ENCODE measurements at regions not wholly inside any gene's neighbourhood (a gene's known extent, or its start where the extent isn't known, plus 50 kb on each side); places are given as distances from the start of the nearest gene placed in this dataset.
"Not testable (repeated sequence)": the region's sequence is repeated elsewhere in the genome, so short reads cannot be mapped to it uniquely, and the experiment has no call there.

DNA sequence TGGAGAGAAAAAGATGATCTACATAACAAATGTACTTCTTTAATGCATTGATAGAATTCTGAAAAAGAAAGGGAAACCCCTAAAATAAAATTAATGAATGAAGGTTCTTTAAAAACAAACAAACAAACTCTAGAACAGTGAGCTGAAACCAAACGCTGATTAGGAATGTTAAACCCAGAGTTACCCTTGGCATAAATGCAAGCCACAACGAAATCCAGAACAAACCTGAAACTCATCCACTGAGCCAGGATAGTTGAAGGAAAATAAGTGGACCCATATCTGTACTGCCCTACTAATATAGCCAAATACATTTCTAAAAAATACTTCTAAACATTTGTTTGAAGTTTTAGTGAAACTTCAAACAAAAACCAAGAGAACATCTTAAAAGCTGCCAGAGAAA is 505.3 kb downstream of the TTLL7 start:
- 42% methylated on average over 2 of the region's 2 CpGs; no CpG with 5 or more reads in 1 of the 2 donors for WGBS, 2 donors (ENCODE audit: low coverage in 1 of 2)
- Histone ChIP-seq H3K4me1 (no peaks in the 10 kb centered on the region), H3K27ac (no peak overlapping the region), H3K27me3 (no peaks in the 10 kb centered on the region), H3K9me3 (no peaks in the 10 kb centered on the region), H3K4me3 (no peak overlapping the region), H3K36me3 (no peaks in the 10 kb centered on the region)
- ATAC-seq = no peak
- no peak for TF ChIP-seq POLR2A (IDR thresholded peaks at IDR 0.05)
- no peak for TF ChIP-seq EP300 (IDR thresholded peaks at IDR 0.05)
- TF ChIP-seq POLR2AphosphoS5 (IDR thresholded peaks at IDR 0.05) = no peak

DNA sequence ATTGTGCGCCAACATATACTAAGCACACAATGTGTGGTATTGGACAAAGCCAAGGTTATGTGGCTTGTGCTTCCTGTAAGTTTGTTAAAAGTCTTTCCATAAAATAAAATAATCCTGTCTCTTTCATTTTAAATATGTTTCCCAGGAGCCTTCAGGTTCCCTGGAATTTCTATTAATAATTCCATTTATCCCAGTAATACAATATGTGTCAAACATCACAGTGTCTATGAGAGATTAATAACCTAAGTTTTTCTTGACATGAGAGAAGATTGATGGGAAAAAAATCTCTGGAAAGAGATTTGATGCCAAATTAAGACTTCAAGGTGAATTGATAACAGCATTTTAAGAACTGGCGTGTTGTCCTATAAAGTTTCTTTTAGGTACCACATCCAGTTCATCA is 507.0 kb downstream of the TTLL7 start:
- no peaks in the 10 kb centered on the region for H3K4me1 ChIP-seq
- H3K36me3 ChIP-seq = no peaks in the 10 kb centered on the region
- ATAC-seq = no peak
- no peak overlapping the region for H3K4me3 ChIP-seq
- no peak overlapping the region for H3K27ac ChIP-seq
- WGBS, 2 donors (ENCODE audit: low coverage in 1 of 2) = 90 to 97% methylated on average over 2 of the region's 2 CpGs
- no peaks in the 10 kb centered on the region for H3K9me3 ChIP-seq
- TF ChIP-seq, protein P1, sequence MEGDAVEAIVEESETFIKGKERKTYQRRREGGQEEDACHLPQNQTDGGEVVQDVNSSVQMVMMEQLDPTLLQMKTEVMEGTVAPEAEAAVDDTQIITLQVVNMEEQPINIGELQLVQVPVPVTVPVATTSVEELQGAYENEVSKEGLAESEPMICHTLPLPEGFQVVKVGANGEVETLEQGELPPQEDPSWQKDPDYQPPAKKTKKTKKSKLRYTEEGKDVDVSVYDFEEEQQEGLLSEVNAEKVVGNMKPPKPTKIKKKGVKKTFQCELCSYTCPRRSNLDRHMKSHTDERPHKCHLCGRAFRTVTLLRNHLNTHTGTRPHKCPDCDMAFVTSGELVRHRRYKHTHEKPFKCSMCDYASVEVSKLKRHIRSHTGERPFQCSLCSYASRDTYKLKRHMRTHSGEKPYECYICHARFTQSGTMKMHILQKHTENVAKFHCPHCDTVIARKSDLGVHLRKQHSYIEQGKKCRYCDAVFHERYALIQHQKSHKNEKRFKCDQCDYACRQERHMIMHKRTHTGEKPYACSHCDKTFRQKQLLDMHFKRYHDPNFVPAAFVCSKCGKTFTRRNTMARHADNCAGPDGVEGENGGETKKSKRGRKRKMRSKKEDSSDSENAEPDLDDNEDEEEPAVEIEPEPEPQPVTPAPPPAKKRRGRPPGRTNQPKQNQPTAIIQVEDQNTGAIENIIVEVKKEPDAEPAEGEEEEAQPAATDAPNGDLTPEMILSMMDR (IDR thresholded peaks at IDR 0.05) = no peak
- TF ChIP-seq POLR2AphosphoS5 (IDR thresholded peaks at IDR 0.05) (no peak), EP300 (IDR thresholded peaks at IDR 0.05) (no peak), POLR2A (IDR thresholded peaks at IDR 0.05) (no peak)
- no peaks in the 10 kb centered on the region for H3K27me3 ChIP-seq

DNA sequence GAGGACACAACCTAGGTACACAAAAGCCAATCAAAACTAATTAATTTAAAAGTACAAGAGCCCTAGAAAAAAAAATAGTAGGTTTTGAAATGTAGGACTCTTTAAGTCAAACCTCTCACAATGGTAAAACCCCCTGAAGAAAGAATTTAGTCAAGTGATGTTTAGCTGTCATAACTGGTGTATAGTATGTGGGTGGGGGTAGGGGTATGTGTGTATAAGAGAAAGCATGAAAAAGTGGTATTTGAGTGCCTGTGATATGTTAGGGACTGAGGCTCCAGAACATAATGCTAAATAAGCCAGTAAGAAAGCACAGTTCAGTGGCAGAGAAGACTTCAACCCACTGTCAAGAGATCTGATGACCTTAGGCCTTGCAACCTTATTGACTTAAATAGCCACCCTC is 507.9 kb downstream of the TTLL7 start:
- no peaks in the 10 kb centered on the region for H3K9me3 ChIP-seq
- no peaks in the 10 kb centered on the region for H3K27me3 ChIP-seq
- H3K4me3 ChIP-seq = no peak overlapping the region
- no peak for TF ChIP-seq POLR2A (IDR thresholded peaks at IDR 0.05)
- TF ChIP-seq, protein P1 (IDR thresholded peaks at IDR 0.05) = no peak
- TF ChIP-seq EP300 (IDR thresholded peaks at IDR 0.05) = no peak
- TF ChIP-seq POLR2AphosphoS5 (IDR thresholded peaks at IDR 0.05) = no peak
- no peaks in the 10 kb centered on the region for H3K36me3 ChIP-seq
- H3K27ac ChIP-seq = no peak overlapping the region
- H3K4me1 ChIP-seq = no peaks in the 10 kb centered on the region
- no peak for ATAC-seq

DNA sequence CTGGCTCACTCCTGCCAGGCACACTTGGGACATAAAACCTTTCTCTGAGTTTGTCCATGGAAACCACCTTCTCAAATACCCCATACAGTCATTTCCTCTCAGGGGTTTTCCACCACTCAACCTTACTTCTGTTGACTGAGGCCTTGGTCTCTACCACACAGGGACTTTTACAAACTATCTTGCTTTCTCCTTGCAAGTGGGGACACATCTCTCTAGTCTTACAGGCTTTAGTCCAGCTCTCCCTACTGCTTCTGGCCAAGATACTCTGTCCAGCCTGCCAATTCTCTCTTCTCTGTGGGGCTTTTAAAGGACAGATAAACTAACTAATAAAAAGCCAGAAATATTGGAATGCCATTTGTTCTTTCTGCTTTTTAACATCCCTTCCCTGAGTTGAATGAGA is 510.8 kb downstream of the TTLL7 start:
- H3K36me3 ChIP-seq, H3K27ac ChIP-seq, ATAC-seq, H3K27me3 ChIP-seq, H3K9me3 ChIP-seq, H3K4me3 ChIP-seq, H3K4me1 ChIP-seq: not testable (repeated sequence)

DNA sequence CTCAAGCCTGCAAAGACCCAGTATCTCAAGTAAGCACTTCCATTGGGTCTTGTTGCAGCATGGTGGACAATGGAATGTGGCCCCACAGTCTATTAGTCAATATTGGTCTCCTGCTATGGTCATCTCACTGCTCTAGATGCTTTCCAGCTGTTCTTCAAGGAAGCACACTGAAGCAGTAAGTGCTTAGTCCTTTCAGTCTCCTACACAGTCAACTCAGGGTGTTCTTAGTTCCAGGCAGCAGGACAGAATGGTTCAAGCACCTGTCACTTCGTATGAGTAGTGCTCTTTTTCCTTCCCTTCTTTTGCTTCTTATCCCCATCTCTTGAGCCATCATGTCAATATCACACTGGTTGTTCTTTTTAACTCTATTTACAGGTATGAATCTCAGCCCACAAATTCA is 511.5 kb downstream of the TTLL7 start:
- H3K36me3 ChIP-seq, H3K27ac ChIP-seq, ATAC-seq, H3K4me1 ChIP-seq, H3K9me3 ChIP-seq, H3K4me3 ChIP-seq, H3K27me3 ChIP-seq: not testable (repeated sequence)
- 86 to 89% methylated on average over 1 of the region's 1 CpG for WGBS, 2 donors (ENCODE audit: low coverage in 1 of 2)

DNA sequence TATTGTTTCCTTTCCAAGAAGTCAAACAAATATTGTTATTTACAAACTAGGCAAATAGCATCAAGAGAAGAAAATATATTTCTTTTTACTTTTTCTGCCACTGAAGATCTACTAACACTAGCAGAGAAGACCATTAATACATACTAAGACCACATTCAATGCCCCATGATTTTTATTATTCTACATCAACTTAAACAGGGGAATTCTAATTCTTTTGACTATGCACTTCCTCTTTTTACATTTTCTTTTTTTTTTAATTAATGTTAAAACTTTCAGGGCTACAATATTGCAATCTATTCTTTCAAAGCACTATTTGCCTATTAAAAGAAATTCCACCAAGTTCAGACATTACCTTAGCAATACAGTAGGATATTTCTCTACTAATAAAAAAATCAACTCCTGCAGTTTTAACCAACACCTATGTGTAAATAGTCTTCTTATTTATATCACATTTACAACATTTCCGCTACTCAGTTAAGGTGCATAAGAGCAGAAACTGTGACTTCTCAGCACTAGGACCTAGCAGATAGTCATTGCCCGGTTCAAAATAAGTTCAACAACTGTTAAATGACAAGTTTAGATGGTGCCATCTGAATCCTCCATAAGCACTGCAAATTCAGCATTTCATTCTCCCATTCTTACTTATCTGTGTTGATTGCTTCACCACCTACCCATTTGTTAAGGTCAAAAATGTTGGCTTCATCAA is 513.5 kb downstream of the TTLL7 start:
- 100% methylated on average over 1 to 2 of the region's 2 CpGs for WGBS, 2 donors (ENCODE audit: low coverage in 1 of 2)

DNA sequence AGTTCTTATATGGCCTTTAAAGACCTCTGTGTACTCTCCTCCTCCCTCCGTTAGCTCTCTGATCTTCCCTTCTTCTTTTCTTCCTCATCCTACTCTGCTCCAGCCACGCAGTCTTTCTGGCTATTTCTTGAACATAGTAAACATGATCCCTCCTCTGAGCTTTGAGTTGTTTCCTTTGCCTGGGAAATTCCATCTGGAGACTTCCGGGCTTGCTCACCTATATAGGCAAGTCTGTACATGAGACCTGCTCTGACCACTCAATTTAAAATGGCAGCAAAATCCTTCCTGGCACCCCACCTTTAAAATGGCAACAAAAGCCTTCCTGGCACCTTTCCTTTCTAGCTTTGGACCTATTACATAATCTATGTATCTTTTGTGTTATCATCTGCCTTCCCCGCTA is 517.6 kb downstream of the TTLL7 start:
- H3K4me1 ChIP-seq, H3K36me3 ChIP-seq, ATAC-seq, H3K9me3 ChIP-seq, H3K27ac ChIP-seq, H3K4me3 ChIP-seq, H3K27me3 ChIP-seq: not testable (repeated sequence)
- 78 to 100% methylated on average over 1 to 2 of the region's 4 CpGs for WGBS, 2 donors (ENCODE audit: low coverage in 1 of 2)

More for the DNA sequence above, 513.5 kb downstream of the TTLL7 start:
- H3K4me1 ChIP-seq, H3K36me3 ChIP-seq, H3K4me3 ChIP-seq, ATAC-seq, H3K9me3 ChIP-seq, H3K27me3 ChIP-seq, H3K27ac ChIP-seq: not testable (repeated sequence)

DNA sequence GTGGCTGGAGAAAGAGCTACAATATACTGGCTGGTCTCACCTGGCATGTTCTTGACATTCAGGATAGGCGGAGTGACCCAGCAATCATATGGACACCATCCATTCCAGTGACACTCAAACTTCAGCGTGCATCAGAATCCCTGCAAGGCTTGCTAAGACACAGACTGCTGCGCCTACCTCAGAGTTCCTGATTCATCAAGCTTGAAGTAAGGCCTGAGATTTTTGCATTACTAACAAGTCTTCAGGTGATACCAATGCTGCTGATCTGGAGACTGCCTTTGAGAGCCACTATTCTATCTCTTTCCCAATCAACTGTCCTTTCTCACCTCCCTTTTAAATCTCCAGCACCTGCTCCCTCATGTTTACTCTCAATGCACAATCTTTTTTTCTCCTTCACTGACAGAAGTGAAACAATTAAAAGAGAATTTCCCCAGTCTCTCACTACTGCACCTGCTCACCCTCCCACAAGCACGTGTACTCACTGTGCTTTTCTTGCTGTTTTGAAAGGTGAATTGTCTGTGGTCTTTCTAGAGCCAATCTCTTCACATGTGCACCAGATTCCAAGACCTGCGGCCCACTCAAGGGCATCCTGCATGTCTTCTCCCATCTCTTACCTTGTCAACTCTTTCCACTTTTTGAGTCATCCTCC is 519.2 kb downstream of the TTLL7 start:
- not testable (repeated sequence) for H3K36me3 ChIP-seq, ATAC-seq, H3K9me3 ChIP-seq, H3K4me1 ChIP-seq, H3K4me3 ChIP-seq, H3K27me3 ChIP-seq, H3K27ac ChIP-seq
- WGBS, 2 donors (ENCODE audit: low coverage in 1 of 2) = 98 to 100% methylated on average over 1 to 5 of the region's 5 CpGs

DNA sequence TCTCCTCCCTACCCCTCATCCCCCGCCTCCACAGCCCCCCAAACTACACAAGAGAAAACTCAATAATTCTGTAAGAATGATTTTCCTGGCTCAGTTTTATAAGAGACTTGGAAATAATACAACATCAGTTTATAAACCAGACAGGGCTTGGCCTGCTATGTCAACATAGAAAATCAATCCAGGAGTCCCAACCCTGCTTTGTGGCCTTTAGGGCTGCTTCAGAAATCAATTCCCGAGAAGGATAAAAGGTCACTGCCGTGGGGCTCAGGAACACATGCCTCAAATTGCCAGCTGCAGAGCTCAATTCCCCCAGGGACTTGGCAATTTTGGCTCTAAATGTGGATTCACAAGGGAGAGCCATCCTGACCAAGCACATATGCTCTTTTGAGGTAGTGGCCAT is 520.8 kb downstream of the TTLL7 start:
- not testable (repeated sequence) for ATAC-seq, H3K27me3 ChIP-seq, H3K4me3 ChIP-seq, H3K27ac ChIP-seq, H3K36me3 ChIP-seq, H3K4me1 ChIP-seq, H3K9me3 ChIP-seq
- WGBS, 2 donors (ENCODE audit: low coverage in 1 of 2) = 61% methylated on average over 3 of the region's 3 CpGs; no CpG with 5 or more reads in 1 of the 2 donors

DNA sequence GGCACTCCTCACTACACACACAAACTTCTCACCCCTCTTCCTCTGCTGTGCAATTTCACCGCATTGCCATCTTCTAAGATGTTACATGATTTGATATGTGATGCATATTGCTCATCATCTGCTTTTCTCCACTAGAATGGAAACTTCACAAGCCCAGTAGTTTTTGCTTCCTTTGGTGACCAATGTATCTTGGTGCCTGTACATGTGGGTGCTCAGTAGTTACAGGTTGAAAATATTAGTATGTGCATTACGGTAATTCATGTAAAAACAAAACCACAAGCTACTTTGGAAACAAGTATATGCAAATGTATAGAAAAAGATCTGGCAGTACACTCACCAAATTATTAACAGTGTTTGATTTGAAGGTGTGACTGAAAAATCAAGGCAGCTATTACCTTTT is 522.4 kb downstream of the TTLL7 start:
- H3K4me3 ChIP-seq, H3K27me3 ChIP-seq, ATAC-seq, H3K9me3 ChIP-seq, H3K4me1 ChIP-seq, H3K36me3 ChIP-seq, H3K27ac ChIP-seq: not testable (repeated sequence)
- WGBS, 2 donors (ENCODE audit: low coverage in 1 of 2) = 100% methylated on average over 2 of the region's 2 CpGs; no CpG with 5 or more reads in 1 of the 2 donors

DNA sequence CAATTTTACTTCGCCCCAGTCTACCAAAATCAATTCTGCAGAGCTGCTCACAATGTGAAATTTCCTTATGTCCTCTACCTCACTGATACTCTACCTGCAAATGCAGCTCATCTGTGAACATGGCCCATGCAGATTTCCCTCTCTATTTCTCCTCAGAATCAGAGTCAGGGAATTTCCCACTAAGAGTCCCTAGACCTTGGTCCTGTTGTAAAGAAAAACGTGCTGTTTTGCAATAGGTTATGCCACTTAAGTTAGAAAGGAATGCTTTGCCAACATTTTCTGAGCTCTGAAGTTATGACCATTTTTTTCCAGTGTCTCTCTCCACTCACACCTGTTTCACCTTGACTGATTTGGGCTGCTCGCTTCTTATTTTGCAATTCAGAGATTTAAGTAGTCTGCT is 524.0 kb downstream of the TTLL7 start:
- WGBS, 2 donors (ENCODE audit: low coverage in 1 of 2) = 71 to 75% methylated on average over 2 to 3 of the region's 3 CpGs
- not testable (repeated sequence) for H3K27ac ChIP-seq, H3K36me3 ChIP-seq, ATAC-seq, H3K27me3 ChIP-seq, H3K9me3 ChIP-seq, H3K4me3 ChIP-seq, H3K4me1 ChIP-seq
